ENCODE measurements at regions not wholly inside any gene's neighbourhood (a gene's known extent, or its start where the extent isn't known, plus 50 kb on each side); places are given as distances from the start of the nearest gene placed in this dataset.

GRCh38 chr13:78194904-78195639 is 276.4 kb upstream of the EDNRB start:
- no peak for TF ChIP-seq CTCF (IDR thresholded peaks at IDR 0.05; ENCODE audit: poor library complexity)
- no peak for TF ChIP-seq EZH2 (IDR thresholded peaks at IDR 0.05; ENCODE audit: borderline replicate concordance)

Data from hepatocyte (in vitro differentiated cells).